ENCODE measurements at regions not wholly inside any gene's neighbourhood (a gene's known extent, or its start where the extent isn't known, plus 50 kb on each side); places are given as distances from the start of the nearest gene placed in this dataset.

DNA sequence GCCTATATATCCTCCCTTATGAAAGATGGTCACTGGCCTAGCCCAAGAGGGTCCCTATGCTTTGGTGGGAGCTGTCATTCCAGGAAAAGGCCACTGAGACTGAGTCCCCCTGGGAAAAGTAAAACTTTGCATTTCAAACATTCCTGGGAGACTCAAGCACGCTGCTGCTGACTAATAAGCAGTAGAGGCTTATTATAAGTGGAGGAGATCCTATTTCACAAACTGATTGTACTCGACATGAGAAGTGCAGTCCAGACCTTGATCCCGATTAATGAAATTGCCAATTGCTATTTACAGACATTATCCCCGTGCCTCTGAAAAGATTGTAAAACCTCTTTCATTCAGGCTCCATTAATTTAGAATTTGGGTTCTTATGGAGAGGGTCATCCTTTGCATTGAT, 96.6 kb downstream of the EMP1 start:
- CTCF ChIA-PET: no interaction called here
- no peak overlapping the region for H3K4me3 Mint-ChIP-seq
- no peaks in the 10 kb centered on the region for H3K4me1 Mint-ChIP-seq
- H3K9me3 Mint-ChIP-seq: no peaks in the 10 kb centered on the region
- H3K27me3 Mint-ChIP-seq: peaks cover under 1% of the 10 kb centered on the region
- H3K27ac Mint-ChIP-seq: no peak overlapping the region
- no peaks in the 10 kb centered on the region for H3K36me3 Mint-ChIP-seq
- DNase-seq: no peak

DNA sequence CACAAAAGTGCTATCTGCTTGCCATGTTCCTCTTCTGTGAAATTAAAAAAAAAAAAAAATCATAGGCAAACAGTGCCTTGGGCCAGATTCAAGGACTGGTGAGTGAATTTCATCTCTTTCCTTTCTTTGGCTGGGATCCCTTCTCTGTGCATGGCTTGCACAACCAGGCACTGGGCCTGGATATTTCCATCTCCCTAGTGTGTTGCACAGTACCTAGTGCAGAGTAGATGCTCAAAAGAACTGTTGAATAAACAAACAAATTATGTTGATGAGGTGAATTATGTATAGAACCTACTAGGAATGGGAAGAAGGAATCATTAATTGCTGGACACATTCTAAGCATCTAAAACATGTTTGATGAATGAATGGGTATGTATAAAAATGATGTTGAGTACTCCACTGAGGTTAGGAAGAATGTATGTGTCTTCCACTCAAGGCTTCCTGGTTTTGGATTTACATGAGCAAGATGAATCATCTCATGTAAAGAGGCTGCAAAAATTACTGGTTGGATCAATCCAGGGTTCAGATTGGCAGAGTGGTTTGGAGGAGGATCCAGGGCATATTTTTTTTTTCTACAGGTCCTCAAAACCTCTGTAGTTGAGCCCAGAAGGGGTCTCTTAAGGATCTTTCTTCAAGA, 93.2 kb downstream of the EMP1 start:
- no peak overlapping the region for H3K4me3 Mint-ChIP-seq
- CTCF ChIA-PET: no interaction called here
- H3K36me3 Mint-ChIP-seq: no peaks in the 10 kb centered on the region
- H3K9me3 Mint-ChIP-seq: no peaks in the 10 kb centered on the region
- no peak for DNase-seq
- H3K4me1 Mint-ChIP-seq: no peaks in the 10 kb centered on the region
- H3K27ac Mint-ChIP-seq: no peak overlapping the region
- no peaks in the 10 kb centered on the region for H3K27me3 Mint-ChIP-seq

DNA sequence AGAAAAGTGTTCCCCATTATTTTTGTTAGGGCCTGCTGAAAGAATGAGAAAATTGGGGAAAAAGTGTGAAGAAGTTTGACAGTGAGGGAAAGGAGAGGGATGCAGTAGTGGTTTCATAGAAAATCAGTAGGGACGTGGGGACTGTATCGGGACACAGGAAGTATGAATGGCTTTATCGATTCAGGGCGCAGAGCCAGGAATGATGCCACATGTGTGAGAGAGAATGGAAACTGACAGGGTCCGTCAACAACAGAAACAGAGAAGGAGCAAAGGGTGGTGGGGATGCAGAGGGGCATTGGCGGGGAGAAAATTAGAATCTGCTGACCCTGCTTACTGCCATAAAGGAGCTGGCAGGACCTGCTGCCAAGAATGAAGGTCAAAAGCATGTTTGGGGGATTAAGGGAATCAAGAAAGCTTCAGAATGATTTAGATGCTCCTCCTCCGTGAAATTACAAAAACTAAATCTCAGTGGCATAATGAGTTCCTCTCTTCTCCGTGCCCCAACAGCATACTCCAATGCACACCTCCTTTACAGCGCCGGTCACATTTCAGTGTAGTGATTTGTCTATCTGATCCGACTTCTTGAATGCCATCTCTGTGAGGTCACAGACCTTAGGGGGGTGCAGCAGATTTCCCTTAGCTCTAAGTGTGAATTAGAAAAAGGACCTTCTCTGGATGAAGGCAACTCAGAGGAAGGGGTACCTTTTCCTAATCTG, 92.6 kb downstream of the EMP1 start:
- CTCF ChIA-PET: no interaction called here
- H3K4me1 Mint-ChIP-seq: no peaks in the 10 kb centered on the region
- H3K36me3 Mint-ChIP-seq: no peaks in the 10 kb centered on the region
- no peak for DNase-seq
- peaks cover 5% of the 10 kb centered on the region for H3K27me3 Mint-ChIP-seq
- H3K27ac Mint-ChIP-seq: no peak overlapping the region
- H3K4me3 Mint-ChIP-seq: no peak overlapping the region
- H3K9me3 Mint-ChIP-seq: no peaks in the 10 kb centered on the region

DNA sequence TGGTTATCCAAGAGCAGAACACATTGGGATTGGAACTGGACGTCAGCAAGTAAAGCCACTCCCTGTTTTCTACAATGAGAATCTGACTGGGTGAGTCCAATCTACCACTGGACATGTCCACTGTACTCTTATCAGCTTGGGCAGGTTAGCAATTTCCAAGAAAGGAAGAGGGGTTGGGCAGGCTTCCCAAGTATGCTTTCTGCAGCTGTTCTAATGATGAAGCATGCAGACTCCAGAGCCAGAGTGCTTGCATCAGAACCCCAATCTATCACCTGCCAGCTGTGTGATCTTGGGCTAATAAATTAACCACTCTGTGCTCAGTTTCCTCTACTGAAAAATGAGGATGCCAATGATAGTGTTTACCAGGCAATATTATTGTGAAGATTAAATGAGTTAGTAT, 92.0 kb downstream of the EMP1 start:
- CTCF ChIA-PET: interaction anchor here (1.7 kb wide), 1 partner anchor 10 kb away, joined by 5 read pairs; no protein-coding TSS in a partner anchor
- no peaks in the 10 kb centered on the region for H3K9me3 Mint-ChIP-seq
- no peak overlapping the region for H3K27ac Mint-ChIP-seq
- DNase-seq: no peak
- peaks cover 5% of the 10 kb centered on the region for H3K27me3 Mint-ChIP-seq
- H3K4me1 Mint-ChIP-seq: no peaks in the 10 kb centered on the region
- H3K4me3 Mint-ChIP-seq: no peak overlapping the region
- H3K36me3 Mint-ChIP-seq: no peaks in the 10 kb centered on the region

DNA sequence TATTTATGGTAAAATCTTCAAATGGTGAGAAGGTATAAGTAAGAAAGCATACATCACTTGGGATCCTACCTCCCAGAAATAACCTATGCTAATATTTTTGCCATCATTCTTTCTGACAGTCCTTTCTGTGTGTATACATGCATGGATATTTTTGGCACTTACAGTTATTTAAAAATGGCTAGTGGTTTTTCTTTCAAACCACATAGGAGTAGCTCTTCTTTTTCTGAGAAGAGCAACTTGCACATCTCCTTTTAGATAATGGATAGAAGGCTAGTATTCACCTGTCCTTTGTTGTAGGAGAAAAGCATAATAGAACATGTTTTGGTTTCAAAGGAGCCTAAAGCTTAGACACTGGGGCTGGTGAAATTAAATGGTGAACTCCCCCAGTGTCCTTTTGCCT, 87.3 kb downstream of the EMP1 start:
- no peak overlapping the region for H3K4me3 Mint-ChIP-seq
- H3K36me3 Mint-ChIP-seq: no peaks in the 10 kb centered on the region
- CTCF ChIA-PET: no interaction called here
- DNase-seq: no peak
- peaks cover 5% of the 10 kb centered on the region for H3K27me3 Mint-ChIP-seq
- no peaks in the 10 kb centered on the region for H3K4me1 Mint-ChIP-seq
- no peak overlapping the region for H3K27ac Mint-ChIP-seq
- H3K9me3 Mint-ChIP-seq: peaks cover 3% of the 10 kb centered on the region

DNA sequence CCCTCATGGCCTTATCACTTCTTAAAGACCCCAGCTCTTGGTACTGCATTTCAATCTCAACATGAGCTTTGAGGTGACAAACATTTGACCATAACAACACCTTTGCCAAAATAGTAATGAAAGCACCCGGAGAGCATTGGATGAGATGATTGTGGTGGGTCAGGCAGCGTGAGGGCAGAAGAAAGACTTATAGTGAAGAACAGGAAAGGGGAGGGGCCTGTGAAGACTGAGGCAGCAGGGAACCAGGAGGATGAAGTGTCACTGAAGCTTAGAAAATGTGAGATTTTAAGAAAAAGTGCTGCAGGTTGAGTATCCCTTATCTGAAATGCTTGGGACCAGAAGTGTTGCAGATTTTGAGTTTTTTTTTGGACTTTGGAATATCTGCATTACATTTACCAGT, 86.3 kb downstream of the EMP1 start:
- CTCF ChIA-PET: interaction anchor here (0.6 to 1.0 kb wide), 3 partner anchors 16 to 311 kb away, joined by 3 read pairs; no protein-coding TSS in a partner anchor
- Mint-ChIP-seq H3K4me3 (no peak overlapping the region), H3K9me3 (peaks cover 3% of the 10 kb centered on the region), H3K4me1 (peaks cover 2% of the 10 kb centered on the region), H3K27me3 (peaks cover 5% of the 10 kb centered on the region), H3K27ac (no peak overlapping the region), H3K36me3 (no peaks in the 10 kb centered on the region)
- no peak for DNase-seq

DNA sequence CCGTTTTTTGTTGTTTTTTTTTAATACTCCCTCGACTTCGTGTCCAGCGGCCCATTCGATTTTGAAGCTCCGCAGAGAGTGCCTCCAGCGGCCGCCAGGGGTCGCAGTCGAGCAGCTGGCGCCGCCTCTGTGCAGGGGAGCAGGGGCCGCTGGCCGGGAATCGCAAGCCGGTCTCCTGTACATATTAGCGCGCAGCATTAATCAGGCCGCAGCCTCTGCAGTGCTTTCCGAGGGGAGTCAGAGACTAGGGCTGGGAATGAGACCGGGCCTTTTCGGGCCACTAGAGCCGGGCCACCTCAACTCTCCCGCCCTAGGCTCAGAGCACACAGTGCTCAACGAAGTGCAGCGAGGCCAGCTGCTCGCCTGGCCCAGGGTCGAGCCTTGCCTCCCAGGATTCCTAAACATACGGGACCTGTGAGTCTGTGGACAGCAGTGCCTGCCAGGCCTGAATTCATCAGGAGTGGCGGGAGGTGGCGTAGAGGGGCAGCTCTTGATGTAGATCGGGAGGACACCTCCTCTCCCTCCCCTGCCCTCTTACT, 81.8 kb downstream of the EMP1 start:
- CTCF ChIA-PET: interaction anchor here (0.7 to 2.2 kb wide), 11 partner anchors 9 to 889 kb away, joined by 3 to 8 read pairs (median 4); no protein-coding TSS in a partner anchor
- H3K4me1 Mint-ChIP-seq: peaks cover 2% of the 10 kb centered on the region
- no peaks in the 10 kb centered on the region for H3K36me3 Mint-ChIP-seq
- peak; percentile 67 for DNase-seq
- peaks cover 3% of the 10 kb centered on the region for H3K9me3 Mint-ChIP-seq
- H3K4me3 Mint-ChIP-seq: no peak overlapping the region
- H3K27me3 Mint-ChIP-seq: peaks cover 33% of the 10 kb centered on the region
- H3K27ac Mint-ChIP-seq: no peak overlapping the region

DNA sequence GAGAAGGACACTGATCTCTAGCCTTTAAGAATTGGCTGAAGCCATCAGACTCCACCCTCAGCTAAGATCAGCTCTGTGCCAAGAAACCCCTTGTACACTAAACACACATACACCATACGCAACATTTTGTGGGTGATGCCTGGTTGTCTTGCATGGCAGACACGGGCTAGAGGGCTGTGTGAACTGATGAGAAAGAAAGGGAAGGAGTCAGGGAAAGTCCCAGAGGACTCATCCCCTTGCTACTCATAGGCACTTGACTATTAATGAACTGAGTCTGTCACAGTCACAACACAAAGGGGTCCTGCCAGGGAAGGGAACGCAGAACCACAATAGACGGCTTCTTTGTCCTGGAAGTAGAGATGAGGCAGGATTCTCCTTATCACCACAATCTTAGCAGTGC, 80.8 kb downstream of the EMP1 start:
- H3K36me3 Mint-ChIP-seq: no peaks in the 10 kb centered on the region
- DNase-seq: no peak
- H3K4me1 Mint-ChIP-seq: peaks cover 2% of the 10 kb centered on the region
- no peak overlapping the region for H3K4me3 Mint-ChIP-seq
- peaks cover 33% of the 10 kb centered on the region for H3K27me3 Mint-ChIP-seq
- H3K9me3 Mint-ChIP-seq: peaks cover 3% of the 10 kb centered on the region
- CTCF ChIA-PET: interaction anchor here (1.2 to 2.2 kb wide), 2 partner anchors 10 to 890 kb away, joined by 3 to 8 read pairs; no protein-coding TSS in a partner anchor
- no peak overlapping the region for H3K27ac Mint-ChIP-seq

DNA sequence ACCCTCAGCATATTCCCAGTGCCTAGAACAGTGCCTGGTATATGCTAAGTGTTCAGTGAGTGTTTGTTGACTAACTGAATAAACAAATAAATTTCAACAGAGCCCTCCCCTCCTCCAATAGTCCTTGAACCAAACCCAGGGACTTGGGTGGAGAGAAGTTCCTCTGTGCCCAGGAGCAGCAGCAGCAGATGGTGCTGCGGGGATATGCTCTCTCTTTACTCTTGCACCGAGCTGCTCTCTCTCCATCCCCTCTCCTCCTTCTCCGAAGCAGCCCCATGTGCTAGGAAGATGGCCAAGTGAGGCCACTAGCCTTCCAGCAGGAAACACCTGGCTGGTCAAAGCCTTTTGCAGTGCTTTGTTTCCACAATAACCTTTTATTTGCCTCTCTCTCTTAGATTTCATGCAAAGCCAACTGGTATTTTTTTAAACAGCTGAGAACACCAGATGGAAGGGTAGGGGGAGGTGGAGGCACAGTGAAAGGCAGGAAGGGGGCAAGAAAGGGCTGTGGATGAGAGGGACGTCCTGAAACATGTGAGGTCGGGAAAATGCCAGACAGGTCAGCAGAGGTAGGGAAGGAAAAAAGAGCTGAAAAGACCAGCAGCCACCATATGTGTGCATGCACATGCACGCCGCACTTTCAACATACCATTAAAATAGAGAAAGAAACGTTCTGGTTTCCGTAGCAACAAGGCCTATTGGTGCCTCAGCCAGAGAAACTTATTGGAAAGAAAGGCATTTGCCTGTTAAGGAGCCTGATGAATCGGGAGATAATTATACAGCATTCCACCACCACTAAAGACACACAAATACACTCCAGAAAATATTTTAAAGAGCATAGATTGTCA, 78.9 kb downstream of the EMP1 start:
- peaks cover 3% of the 10 kb centered on the region for H3K9me3 Mint-ChIP-seq
- CTCF ChIA-PET: interaction anchor here (1.0 kb wide), 1 partner anchor 314 kb away, joined by 3 read pairs; no protein-coding TSS in a partner anchor
- no peak for DNase-seq
- peaks cover 2% of the 10 kb centered on the region for H3K4me1 Mint-ChIP-seq
- H3K27me3 Mint-ChIP-seq: peaks cover 40% of the 10 kb centered on the region
- H3K27ac Mint-ChIP-seq: no peak overlapping the region
- H3K4me3 Mint-ChIP-seq: no peak overlapping the region
- H3K36me3 Mint-ChIP-seq: no peaks in the 10 kb centered on the region

DNA sequence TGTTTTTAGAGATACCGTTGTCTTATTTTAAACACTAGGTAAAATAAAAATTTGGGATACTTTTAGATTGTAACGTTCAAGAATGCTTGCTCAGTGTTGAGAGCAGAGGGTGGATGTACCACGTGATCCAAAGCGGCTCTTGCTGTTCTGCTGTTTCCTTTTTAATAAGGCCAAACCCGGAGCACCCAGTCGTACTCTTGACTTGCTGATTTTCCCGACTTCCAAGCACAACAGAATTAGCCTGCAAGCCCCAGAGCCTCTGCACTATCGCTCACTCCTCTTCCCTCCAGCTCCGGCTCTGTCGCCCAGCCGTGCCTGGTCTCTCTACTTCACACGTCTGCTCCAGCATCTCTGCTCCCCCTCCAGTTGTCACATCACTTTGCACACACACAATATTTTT, 77.3 kb downstream of the EMP1 start:
- no peak for DNase-seq
- CTCF ChIA-PET: no interaction called here
- peaks cover 41% of the 10 kb centered on the region for H3K27me3 Mint-ChIP-seq

DNA sequence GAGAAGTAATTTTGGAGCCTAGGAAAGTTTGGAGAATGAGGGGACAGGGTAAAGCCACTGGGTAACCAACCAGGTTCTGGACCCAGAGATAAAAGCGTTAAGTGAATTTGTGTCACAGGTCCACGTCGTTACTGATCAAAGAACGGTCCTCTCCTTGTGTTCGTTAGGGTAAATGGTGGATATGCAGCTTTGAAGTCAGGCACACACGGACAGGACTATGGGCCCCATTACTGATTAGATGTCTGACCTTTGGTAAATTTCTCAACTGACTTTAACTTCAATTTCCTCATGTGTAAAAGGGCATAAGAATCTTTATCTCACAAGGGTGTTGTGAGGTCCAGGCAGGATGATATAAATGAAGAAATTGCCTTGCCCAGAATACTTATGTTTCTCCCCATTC, 76.6 kb downstream of the EMP1 start:
- CTCF ChIA-PET: no interaction called here
- Mint-ChIP-seq H3K4me1 (peaks cover under 1% of the 10 kb centered on the region), H3K27me3 (peaks cover 45% of the 10 kb centered on the region), H3K4me3 (no peak overlapping the region), H3K27ac (no peak overlapping the region), H3K36me3 (no peaks in the 10 kb centered on the region), H3K9me3 (no peaks in the 10 kb centered on the region)
- no peak for DNase-seq

More for the DNA sequence above, 77.3 kb downstream of the EMP1 start:
- Mint-ChIP-seq H3K36me3 (no peaks in the 10 kb centered on the region), H3K9me3 (no peaks in the 10 kb centered on the region), H3K4me1 (peaks cover 2% of the 10 kb centered on the region), H3K27ac (no peak overlapping the region), H3K4me3 (no peak overlapping the region)

DNA sequence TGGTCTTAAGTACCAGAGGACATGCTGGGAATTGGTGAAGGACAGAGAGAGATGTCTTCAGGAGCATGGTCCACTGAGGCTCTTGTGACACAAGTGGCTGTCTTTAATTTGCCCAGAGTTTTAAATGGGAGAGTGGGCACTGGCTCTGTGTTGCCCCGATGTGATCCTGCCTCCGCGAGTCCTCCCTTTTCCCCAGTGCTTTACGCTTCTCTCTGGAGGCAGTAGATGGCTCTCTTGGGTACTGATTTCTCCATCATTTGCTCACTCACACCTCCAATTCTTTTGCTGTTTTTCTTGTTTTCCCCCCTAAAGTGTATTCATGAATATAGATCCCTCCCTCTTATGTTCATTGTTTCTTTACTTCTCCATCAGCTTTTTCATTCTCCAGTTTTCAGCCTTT, 74.3 kb downstream of the EMP1 start:
- Mint-ChIP-seq H3K4me1 (no peaks in the 10 kb centered on the region), H3K27me3 (peaks cover 34% of the 10 kb centered on the region), H3K4me3 (no peak overlapping the region), H3K9me3 (no peaks in the 10 kb centered on the region), H3K27ac (no peak overlapping the region), H3K36me3 (no peaks in the 10 kb centered on the region)
- no peak for DNase-seq
- CTCF ChIA-PET: interaction anchor here (1.5 kb wide), 1 partner anchor 13 kb away, joined by 5 read pairs; no protein-coding TSS in a partner anchor

Measured in activated naive CD4-positive, alpha-beta T cell treated with anti-CD3 and anti-CD28 coated beads, Interleukin-2, amount 10 ng/mL, durations not matched to agents 7 days and 5 days (primary cell).